Fibroblast of pulmonary artery (primary cell): ENCODE measurements at regions not wholly inside any gene's neighbourhood (a gene's known extent, or its start where the extent isn't known, plus 50 kb on each side); places are given as distances from the start of the nearest gene placed in this dataset.
"Not testable (repeated sequence)": the region's sequence is repeated elsewhere in the genome, so short reads cannot be mapped to it uniquely, and the experiment has no call there.

Source experiments
- DNase-seq: peaks from one replicate; pipeline ENCODE4 v3.0.0-alpha.2; 2010; ENCODE audit warnings: low read depth
- H3K4me3 ChIP-seq: replicated peaks from 2 replicates; pipeline ENCODE4 v1.5.1; 2011; ENCODE audit warnings: low read depth, mild to moderate bottlenecking, control low read depth, low read length, moderate library complexity
- CTCF ChIP-seq: IDR thresholded peaks from 2 replicates; pipeline ENCODE4 v1.5.1; 2011; ENCODE audit warnings: mild to moderate bottlenecking, control low read depth, low read length, inconsistent platforms; ENCODE audit errors: missing control alignments

- no peak overlapping the region for H3K4me3 ChIP-seq
- no peak for TF ChIP-seq CTCF
- no peak for DNase-seq
Observed at GRCh38 chr22:49007013-49007653, 820.5 kb downstream of the BRD1 start.

DNA sequence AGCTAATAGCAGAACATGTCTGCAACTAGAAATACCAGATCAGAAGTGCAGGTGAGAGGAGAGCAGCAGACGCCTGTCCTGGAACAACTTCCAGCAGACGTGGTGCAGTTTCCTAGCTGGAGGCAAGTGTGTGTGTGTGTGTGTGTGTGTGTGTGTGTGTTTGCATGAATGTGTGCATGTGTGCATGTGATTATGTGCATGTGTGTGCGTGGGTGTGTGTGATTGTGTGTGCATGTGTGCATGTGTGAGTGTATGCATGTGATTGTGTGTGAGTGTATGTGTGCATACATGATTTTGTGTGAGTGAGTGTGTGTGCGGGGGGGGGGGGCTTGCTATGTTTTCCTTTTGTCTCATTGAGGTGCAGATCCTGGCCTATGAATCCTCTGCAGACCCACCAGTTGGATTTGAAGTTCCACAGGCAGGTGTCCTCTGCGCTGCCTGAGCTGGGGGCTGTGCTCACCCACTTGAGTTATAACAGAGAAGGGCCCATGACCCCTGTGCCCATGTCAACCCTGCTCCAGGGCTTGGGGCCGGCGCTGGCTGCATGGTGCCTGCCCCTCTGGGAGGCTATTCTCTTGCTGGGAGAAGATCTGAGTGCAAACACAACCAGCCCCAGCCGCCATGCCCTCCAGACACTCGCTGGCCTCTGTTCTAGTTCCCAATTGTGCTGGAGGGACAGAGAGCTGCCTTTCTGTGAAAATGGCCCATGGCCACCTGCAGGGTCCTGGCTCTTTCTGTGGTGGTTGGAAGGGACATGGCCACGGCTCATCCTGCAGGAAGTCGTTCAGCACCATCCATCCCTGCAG is 821.3 kb downstream of the BRD1 start:
- TF ChIP-seq CTCF, result no peak
- no peak for DNase-seq
- no peak overlapping the region for H3K4me3 ChIP-seq

- H3K4me3 ChIP-seq, result no peak overlapping the region
- TF ChIP-seq CTCF, result no peak
- DNase-seq, result no peak
Observed at GRCh38 chr22:49005557-49005956, 822.1 kb downstream of the BRD1 start.

DNA sequence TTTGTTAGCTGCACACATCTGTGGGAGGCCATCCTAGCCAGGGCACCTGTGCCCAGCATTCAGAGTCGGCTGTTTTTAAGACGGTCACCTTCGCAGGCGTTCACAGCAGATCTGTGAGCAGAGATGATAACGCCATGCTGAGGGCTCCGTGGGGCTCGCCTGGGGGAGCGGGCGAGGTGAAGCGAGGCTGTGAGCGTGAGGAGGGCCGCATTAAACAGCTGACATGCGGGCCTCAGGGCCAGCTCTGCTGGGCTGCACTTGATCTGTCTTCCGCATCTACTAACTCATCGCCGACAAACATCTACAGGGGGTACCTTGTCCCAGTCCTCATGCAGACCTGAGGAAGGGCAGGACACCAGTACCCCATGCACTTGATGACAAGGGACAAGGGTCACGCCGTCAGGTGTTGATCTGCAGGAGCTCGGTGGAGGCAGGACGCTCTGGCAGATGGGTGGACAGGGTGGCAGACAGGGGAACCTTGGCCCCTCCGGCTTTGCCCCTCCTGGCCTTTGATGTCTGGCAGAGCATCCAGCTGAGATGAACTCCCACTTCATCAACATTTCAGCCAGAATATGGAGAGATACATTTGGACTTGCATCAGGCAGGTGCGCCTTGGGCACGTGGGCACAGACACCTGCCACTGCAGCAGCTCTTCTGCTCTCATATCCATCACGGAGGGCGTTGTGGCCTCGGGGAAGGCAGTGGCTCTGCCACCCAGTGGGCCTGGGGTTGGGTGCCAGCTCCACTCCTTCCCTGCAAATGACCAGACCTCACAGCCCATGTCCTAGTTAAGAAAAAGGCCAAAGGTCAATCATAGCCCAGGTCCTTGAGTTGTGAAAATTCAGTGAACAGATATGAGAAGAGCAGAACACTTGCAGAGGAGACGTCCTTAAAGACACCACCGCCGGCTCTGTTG is 822.9 kb downstream of the BRD1 start:
- no peak for TF ChIP-seq CTCF
- no peak for DNase-seq
- no peak overlapping the region for H3K4me3 ChIP-seq

- not testable (repeated sequence) for H3K4me3 ChIP-seq
Observed at GRCh38 chr22:48997605-48998004, 830.1 kb downstream of the BRD1 start.

GRCh38 chr22:48993655-48994054 is 834.0 kb downstream of the BRD1 start:
- no peak for TF ChIP-seq CTCF
- no peak overlapping the region for H3K4me3 ChIP-seq
- DNase-seq, result no peak

More at GRCh38 chr22:48997605-48998004, 830.1 kb downstream of the BRD1 start:
- DNase-seq, result not testable (repeated sequence)

GRCh38 chr22:48984639-48985038 is 843.0 kb downstream of the BRD1 start:
- TF ChIP-seq CTCF, result no peak
- H3K4me3 ChIP-seq, result no peak overlapping the region
- no peak for DNase-seq
